Thoracic aorta (tissue), 2 donors: ENCODE measurements at regions not wholly inside any gene's neighbourhood (a gene's known extent, or its start where the extent isn't known, plus 50 kb on each side); places are given as distances from the start of the nearest gene placed in this dataset.
A peak's percentile ranks its signal among the peaks of the same experiment; 100 is the strongest.

ENCODE experiments used
- ATAC-seq: fragments of 150-250 bp; one replicate; pipeline ENCODE4 v1.8.0; 2017; ENCODE audit warnings: low read depth; ENCODE audit not compliant: insufficient number of reproducible peaks, low FRiP score
- DNase-seq: peaks from one replicate; pipeline ENCODE4 v3.0.0-alpha.2; 2020; ENCODE audit warnings: low spot score
- H3K27ac ChIP-seq, 2 donors: fragments of 200-600 bp; sonication (generic); 1 replicate in 1 of 2; 2 replicates in 1 of 2; pipeline ENCODE4 v1.5.1; 2016; ENCODE audit warnings: mild to moderate bottlenecking in 2 of 2, moderate library complexity in 2 of 2
- H3K27me3 ChIP-seq: fragments of 200-600 bp; sonication (generic); replicated peaks from 2 replicates; pipeline ENCODE4 v1.6.0; 2016; ENCODE audit warnings: mild to moderate bottlenecking; ENCODE audit not compliant: insufficient read depth
- H3K36me3 ChIP-seq: fragments of 200-600 bp; sonication (generic); one replicate; pipeline ENCODE4 v1.5.1; 2016
- H3K4me1 ChIP-seq, 2 donors: fragments of 200-600 bp; sonication (generic); 1 replicate in 1 of 2; 2 replicates in 1 of 2; pipeline versions ENCODE4 v1.5.1 to v1.6.0; 2016; ENCODE audit warnings: low read depth in 2 of 2, mild to moderate bottlenecking in 1 of 2; ENCODE audit not compliant: control insufficient read depth in 1 of 2
- H3K4me3 ChIP-seq: fragments of 200-600 bp; sonication (generic); 2 replicates; pipeline ENCODE4 v1.5.1; 2016; ENCODE audit warnings: mild to moderate bottlenecking
- H3K9me3 ChIP-seq: fragments of 200-600 bp; sonication (generic); 2 replicates; pipeline ENCODE4 v1.5.1; 2016
- CTCF ChIP-seq: fragments of 200-600 bp; sonication (generic); IDR thresholded peaks from one replicate; pipeline ENCODE4 v1.5.1; 2019; ENCODE audit warnings: antibody characterized with exemption

- H3K27ac ChIP-seq: no peak overlapping the region
- H3K4me1 ChIP-seq: peaks cover 0 to 14% of the 10 kb centered on the region in 2 donors
- H3K4me3 ChIP-seq: peak overlapping the region; percentile 73
- H3K36me3 ChIP-seq: no peaks in the 10 kb centered on the region
- ATAC-seq: no peak
- TF ChIP-seq CTCF: no peak
- DNase-seq: no peak
- H3K9me3 ChIP-seq: no peaks in the 10 kb centered on the region
- H3K27me3 ChIP-seq: no peaks in the 10 kb centered on the region
Observed at GRCh38 chr14:23694949-23695663, 58.9 kb downstream of the DHRS2 start.

GRCh38 chr14:23695664-23695999 is 59.5 kb downstream of the DHRS2 start:
- no peak for TF ChIP-seq CTCF
- Histone ChIP-seq H3K27me3 (no peaks in the 10 kb centered on the region), H3K36me3 (no peaks in the 10 kb centered on the region), H3K4me3 (peak overlapping the region; percentile 73), H3K4me1 (peaks cover 0 to 14% of the 10 kb centered on the region in 2 donors), H3K9me3 (no peaks in the 10 kb centered on the region), H3K27ac (no peak overlapping the region)
- DNase-seq (no peak), ATAC-seq (no peak)

- TF ChIP-seq CTCF: no peak
- DNase-seq: no peak
- Histone ChIP-seq H3K27ac (no peak overlapping the region), H3K4me3 (no peak overlapping the region), H3K36me3 (no peaks in the 10 kb centered on the region), H3K4me1 (peaks cover 0 to 14% of the 10 kb centered on the region in 2 donors), H3K27me3 (no peaks in the 10 kb centered on the region), H3K9me3 (no peaks in the 10 kb centered on the region)
- ATAC-seq: no peak
Observed at GRCh38 chr14:23696701-23697239, 60.6 kb downstream of the DHRS2 start.

GRCh38 chr14:23697680-23698079 is 61.5 kb downstream of the DHRS2 start:
- TF ChIP-seq CTCF: no peak
- ATAC-seq: no peak
- H3K27ac ChIP-seq: no peak overlapping the region
- H3K4me3 ChIP-seq: no peak overlapping the region
- no peaks in the 10 kb centered on the region for H3K27me3 ChIP-seq
- no peak for DNase-seq
- H3K9me3 ChIP-seq: no peaks in the 10 kb centered on the region
- peaks cover 0 to 14% of the 10 kb centered on the region in 2 donors for H3K4me1 ChIP-seq
- H3K36me3 ChIP-seq: no peaks in the 10 kb centered on the region

- H3K36me3 ChIP-seq: no peaks in the 10 kb centered on the region
- ATAC-seq: no peak
- DNase-seq: no peak
- no peak overlapping the region for H3K27ac ChIP-seq
- no peaks in the 10 kb centered on the region for H3K4me1 ChIP-seq
- no peaks in the 10 kb centered on the region for H3K9me3 ChIP-seq
- H3K4me3 ChIP-seq: no peak overlapping the region
- no peaks in the 10 kb centered on the region for H3K27me3 ChIP-seq
- no peak for TF ChIP-seq CTCF
Observed at GRCh38 chr14:23702656-23703426, 66.7 kb downstream of the DHRS2 start.
